Right atrium auricular region (tissue), 2 donors: ENCODE measurements at regions not wholly inside any gene's neighbourhood (a gene's known extent, or its start where the extent isn't known, plus 50 kb on each side); places are given as distances from the start of the nearest gene placed in this dataset.

ENCODE experiments used
- DNase-seq: peaks from one replicate; pipeline ENCODE4 v3.0.0-alpha.2; 2019; ENCODE audit warnings: low spot score
- H3K27ac ChIP-seq, 2 donors: fragments of 200-600 bp; sonication (generic); 1 replicate in 1 of 2; 2 replicates in 1 of 2; pipeline ENCODE4 v1.5.1; 2016 to 2019
- H3K27me3 ChIP-seq, 2 donors: fragments of 200-600 bp; sonication (generic); one replicate each; pipeline versions ENCODE4 v1.5.1 to v1.6.0; 2017 to 2019
- H3K36me3 ChIP-seq: fragments of 200-600 bp; sonication (generic); one replicate; pipeline ENCODE4 v1.5.1; 2016
- H3K4me1 ChIP-seq, 2 donors: fragments of 200-600 bp; sonication (generic); one replicate each; pipeline versions ENCODE4 v1.5.1 to v1.6.0; 2017 to 2019
- H3K4me3 ChIP-seq, 2 donors: fragments of 200-600 bp; sonication (generic); 1 replicate in 1 of 2; 2 replicates in 1 of 2; pipeline ENCODE4 v1.5.1; 2017 to 2019; ENCODE audit warnings: mild to moderate bottlenecking in 1 of 2, moderate library complexity in 1 of 2
- H3K9me3 ChIP-seq, 2 donors: fragments of 200-600 bp; sonication (generic); one replicate each; pipeline ENCODE4 v1.5.1; 2019
- CTCF ChIP-seq, 2 donors: fragments of 200-600 bp; sonication (generic); IDR thresholded peaks; one replicate each; pipeline ENCODE4 v1.5.1; 2019; ENCODE audit warnings: antibody characterized with exemption in 2 of 2

GRCh38 chr10:56991591-56992069 is 630.6 kb upstream of the ZWINT start:
- no peak overlapping the region for H3K27ac ChIP-seq
- no peak for TF ChIP-seq CTCF (IDR thresholded peaks at IDR 0.05)
- H3K4me3 ChIP-seq, result no peak overlapping the region

GRCh38 chr10:56975513-56975912 is 614.5 kb upstream of the ZWINT start:
- DNase-seq, result no peak
- Histone ChIP-seq H3K9me3 (no peaks in the 10 kb centered on the region), H3K27ac (no peak overlapping the region), H3K36me3 (no peaks in the 10 kb centered on the region), H3K27me3 (no peaks in the 10 kb centered on the region), H3K4me1 (no peaks in the 10 kb centered on the region), H3K4me3 (no peak overlapping the region)
- TF ChIP-seq CTCF (IDR thresholded peaks at IDR 0.05), result no peak

More at GRCh38 chr10:56991591-56992069, 630.6 kb upstream of the ZWINT start:
- no peak for DNase-seq
- no peaks in the 10 kb centered on the region for H3K4me1 ChIP-seq
- no peaks in the 10 kb centered on the region for H3K9me3 ChIP-seq
- H3K36me3 ChIP-seq, result no peaks in the 10 kb centered on the region
- no peaks in the 10 kb centered on the region for H3K27me3 ChIP-seq

GRCh38 chr10:56973766-56974165 is 612.7 kb upstream of the ZWINT start:
- Histone ChIP-seq H3K4me1 (no peaks in the 10 kb centered on the region), H3K36me3 (no peaks in the 10 kb centered on the region), H3K27ac (no peak overlapping the region), H3K4me3 (no peak overlapping the region), H3K27me3 (no peaks in the 10 kb centered on the region), H3K9me3 (no peaks in the 10 kb centered on the region)
- TF ChIP-seq CTCF (IDR thresholded peaks at IDR 0.05), result no peak
- no peak for DNase-seq

- H3K27me3 ChIP-seq, result no peaks in the 10 kb centered on the region
- peaks cover 0 to 6% of the 10 kb centered on the region in 2 donors for H3K9me3 ChIP-seq
- no peak overlapping the region for H3K27ac ChIP-seq
- H3K4me1 ChIP-seq, result no peaks in the 10 kb centered on the region
- no peaks in the 10 kb centered on the region for H3K36me3 ChIP-seq
- no peak for TF ChIP-seq CTCF (IDR thresholded peaks at IDR 0.05)
- no peak overlapping the region for H3K4me3 ChIP-seq
- no peak for DNase-seq
These were observed 582.2 kb upstream of the ZWINT start for GRCh38 chr10:56943221-56943755.

- H3K9me3 ChIP-seq, result peaks cover 0 to 8% of the 10 kb centered on the region in 2 donors
- no peak overlapping the region for H3K4me3 ChIP-seq
- no peak overlapping the region for H3K27ac ChIP-seq
- DNase-seq, result no peak
- no peak for TF ChIP-seq CTCF (IDR thresholded peaks at IDR 0.05)
- H3K36me3 ChIP-seq, result no peaks in the 10 kb centered on the region
- H3K27me3 ChIP-seq, result no peaks in the 10 kb centered on the region
- H3K4me1 ChIP-seq, result no peaks in the 10 kb centered on the region
These were observed 573.5 kb upstream of the ZWINT start for GRCh38 chr10:56934515-56934914.

GRCh38 chr10:56928714-56929113 is 567.7 kb upstream of the ZWINT start:
- TF ChIP-seq CTCF (IDR thresholded peaks at IDR 0.05), result no peak
- Histone ChIP-seq H3K4me3 (no peak overlapping the region), H3K9me3 (peaks cover 0 to 11% of the 10 kb centered on the region in 2 donors), H3K36me3 (no peaks in the 10 kb centered on the region), H3K27me3 (no peaks in the 10 kb centered on the region), H3K27ac (no peak overlapping the region), H3K4me1 (no peaks in the 10 kb centered on the region)
- no peak for DNase-seq
